Activated CD8-positive, alpha-beta memory T cell treated with anti-CD3 and anti-CD28 coated beads, Interleukin-2, amount 10 ng/mL, durations not matched to agents 7 days and 5 days (primary cell): ENCODE measurements at regions not wholly inside any gene's neighbourhood (a gene's known extent, or its start where the extent isn't known, plus 50 kb on each side); places are given as distances from the start of the nearest gene placed in this dataset.

Experiments
- ATAC-seq: fragments of 150-1000 bp; cut with Tn5 transposase; one replicate; pipeline ENCODE4 v1.10.0; 2021; ENCODE audit warnings: moderate library complexity
- CTCF ChIA-PET: fragments of 350-600 bp; sonication (Branson Sonifier 250); formaldehyde crosslinking; loops from one replicate; lab custom pipeline; 2021; ENCODE audit warnings: antibody characterized with exemption; lab: Charles Lee
- DNase-seq: peaks from one replicate; pipeline ENCODE4 v3.0.0-alpha.2; 2020
- H3K27ac Mint-ChIP-seq: one replicate; pipeline ENCODE4 v1.8.0; 2021; ENCODE audit warnings: mild to moderate bottlenecking, mixed read lengths
- H3K27me3 Mint-ChIP-seq: one replicate; pipeline ENCODE4 v1.8.0; 2021; ENCODE audit warnings: mixed read lengths
- H3K36me3 Mint-ChIP-seq: one replicate; pipeline ENCODE4 v1.8.0; 2021; ENCODE audit warnings: mild to moderate bottlenecking, mixed read lengths
- H3K4me1 Mint-ChIP-seq: one replicate; pipeline ENCODE4 v1.8.0; 2021; ENCODE audit warnings: mixed read lengths
- H3K4me3 Mint-ChIP-seq: one replicate; pipeline ENCODE4 v1.8.0; 2021; ENCODE audit warnings: mild to moderate bottlenecking, moderate library complexity, mixed read lengths
- H3K9me3 Mint-ChIP-seq: one replicate; pipeline ENCODE4 v1.8.0; 2022; ENCODE audit warnings: low read depth, mixed read lengths

DNA sequence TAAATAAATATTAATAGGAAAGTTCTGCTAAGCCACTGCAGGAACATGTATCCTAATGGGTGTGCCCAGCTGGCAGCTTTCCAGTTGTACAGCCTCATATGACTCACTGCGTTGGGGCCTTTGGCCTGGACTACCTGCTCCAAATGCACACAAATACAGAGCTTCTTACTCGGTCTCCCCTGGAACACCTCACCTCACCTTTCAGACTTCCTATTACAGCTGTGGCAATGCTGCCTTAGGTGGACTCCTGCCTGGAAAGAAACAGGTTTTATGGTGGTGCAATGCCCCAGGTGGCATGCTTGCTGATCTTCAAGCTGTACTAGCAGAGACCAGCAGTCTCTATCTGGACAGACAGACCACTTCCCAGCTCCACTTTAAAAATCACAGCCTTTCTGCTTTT lies 85.7 kb upstream of the EXOC1L start:
- H3K4me1 Mint-ChIP-seq = no peaks in the 10 kb centered on the region

DNA sequence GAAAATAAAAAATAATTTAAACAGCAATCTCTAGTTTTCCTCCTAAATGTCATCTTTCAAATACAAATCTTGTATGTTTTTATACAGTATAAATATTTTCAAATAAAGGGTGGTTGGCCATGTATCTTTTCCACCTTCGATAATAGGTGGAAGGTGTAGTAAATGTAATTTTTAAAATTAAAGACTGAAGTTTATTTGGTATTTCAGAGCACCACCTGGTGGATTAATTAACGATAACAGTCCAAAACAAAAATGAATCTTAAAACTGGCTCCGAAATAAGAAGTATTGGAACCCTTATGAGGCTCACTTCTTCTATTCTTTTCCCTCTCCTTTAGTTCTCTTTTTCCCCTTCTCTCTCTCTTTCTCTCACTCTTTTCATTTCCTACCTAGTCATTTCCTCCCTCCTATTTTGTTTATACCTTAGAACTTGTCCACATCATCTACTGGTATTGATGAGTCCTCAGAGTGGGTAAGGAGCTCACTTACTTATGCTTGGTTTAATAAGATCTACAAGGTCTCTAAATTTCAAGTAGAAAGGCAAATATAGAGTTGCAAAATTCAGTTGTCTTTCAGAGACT lies 82.9 kb upstream of the EXOC1L start:
- no peaks in the 10 kb centered on the region for H3K36me3 Mint-ChIP-seq
- DNase-seq = no peak
- H3K27me3 Mint-ChIP-seq = peaks cover 67% of the 10 kb centered on the region
- H3K9me3 Mint-ChIP-seq = no peaks in the 10 kb centered on the region
- H3K27ac Mint-ChIP-seq = no peak overlapping the region
- no peak overlapping the region for H3K4me3 Mint-ChIP-seq
- ATAC-seq = no peak
- CTCF ChIA-PET = interaction anchor here (1.1 kb wide), 1 partner anchor 765 kb away, joined by 4 read pairs; no protein-coding TSS in a partner anchor
- no peaks in the 10 kb centered on the region for H3K4me1 Mint-ChIP-seq

More for the DNA sequence above, 85.7 kb upstream of the EXOC1L start:
- no peak for ATAC-seq
- H3K27ac Mint-ChIP-seq = no peak overlapping the region
- peaks cover 57% of the 10 kb centered on the region for H3K27me3 Mint-ChIP-seq
- no peak for DNase-seq
- no peaks in the 10 kb centered on the region for H3K9me3 Mint-ChIP-seq
- CTCF ChIA-PET = no interaction called here
- H3K4me3 Mint-ChIP-seq = no peak overlapping the region
- no peaks in the 10 kb centered on the region for H3K36me3 Mint-ChIP-seq

DNA sequence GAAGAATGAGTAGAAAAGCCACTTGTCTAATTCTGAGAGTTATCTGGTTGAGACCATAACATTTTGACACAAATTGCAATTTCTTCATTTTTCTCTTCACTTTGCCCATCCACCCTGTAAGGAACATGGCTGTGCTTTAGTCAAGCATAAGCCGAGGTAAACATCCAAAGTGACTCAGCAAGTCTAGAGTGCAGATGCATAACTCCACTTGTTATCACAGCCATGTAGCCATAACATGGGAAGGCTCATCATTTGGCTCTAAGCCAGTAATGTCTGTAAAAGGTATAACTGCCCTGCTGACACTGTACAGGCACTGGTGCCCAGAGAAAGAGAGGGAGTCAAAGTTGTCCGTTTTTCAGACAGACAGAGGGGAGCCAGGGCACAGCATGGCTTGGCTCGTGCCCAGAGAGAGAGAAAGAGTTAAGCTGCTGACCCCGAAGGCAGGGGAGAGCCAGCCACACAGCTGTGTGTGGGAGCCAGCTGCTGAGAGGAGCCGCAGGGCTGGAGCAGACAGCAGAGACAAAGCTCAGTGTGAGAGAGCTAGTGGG lies 76.9 kb upstream of the EXOC1L start:
- H3K4me1 Mint-ChIP-seq = no peaks in the 10 kb centered on the region
- H3K27ac Mint-ChIP-seq = no peak overlapping the region
- H3K4me3 Mint-ChIP-seq = no peak overlapping the region
- H3K9me3 Mint-ChIP-seq = no peaks in the 10 kb centered on the region
- CTCF ChIA-PET = no interaction called here
- no peak for ATAC-seq
- peaks cover 38% of the 10 kb centered on the region for H3K27me3 Mint-ChIP-seq
- no peaks in the 10 kb centered on the region for H3K36me3 Mint-ChIP-seq
- no peak for DNase-seq

DNA sequence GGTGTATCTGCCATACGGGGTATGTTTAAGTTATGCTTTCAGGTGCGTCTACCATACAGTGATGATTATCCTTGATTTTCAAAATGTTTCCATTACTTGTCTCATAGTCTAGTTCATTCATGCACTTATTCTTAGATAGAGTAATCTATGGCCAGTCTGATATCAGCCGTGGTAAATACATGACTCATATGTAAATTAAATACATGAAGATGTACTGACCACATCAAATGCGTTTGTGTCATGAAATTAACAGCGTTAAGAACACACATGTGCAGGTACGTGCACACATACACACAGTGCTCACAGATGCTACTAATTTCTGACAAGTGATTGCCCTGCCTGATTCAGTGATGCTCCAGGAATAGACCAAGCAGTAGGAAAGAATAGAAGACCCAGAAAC lies 75.2 kb upstream of the EXOC1L start:
- CTCF ChIA-PET = no interaction called here
- no peaks in the 10 kb centered on the region for H3K36me3 Mint-ChIP-seq

DNA sequence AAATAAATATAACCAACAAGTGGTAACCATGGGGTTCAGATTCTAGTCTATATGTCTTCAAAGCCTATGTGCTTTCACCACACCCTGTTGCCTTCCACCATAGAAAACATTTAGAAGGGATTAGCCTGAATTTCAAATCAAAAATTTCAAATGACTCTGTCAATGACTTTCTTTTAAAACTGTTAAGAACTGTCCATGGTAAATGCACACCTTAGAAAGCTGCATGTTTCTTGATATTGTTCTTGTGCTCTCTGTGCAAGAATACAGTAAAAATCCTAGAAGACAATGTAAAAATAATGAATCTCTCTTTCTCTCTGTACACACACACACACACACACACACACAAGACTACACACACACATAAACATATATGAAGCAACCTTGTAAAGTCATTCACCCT lies 74.6 kb upstream of the EXOC1L start:
- CTCF ChIA-PET = no interaction called here
- H3K36me3 Mint-ChIP-seq = no peaks in the 10 kb centered on the region
- DNase-seq = no peak
- ATAC-seq = no peak
- no peaks in the 10 kb centered on the region for H3K9me3 Mint-ChIP-seq
- no peak overlapping the region for H3K27ac Mint-ChIP-seq
- H3K4me1 Mint-ChIP-seq = no peaks in the 10 kb centered on the region
- H3K27me3 Mint-ChIP-seq = peaks cover 18% of the 10 kb centered on the region
- H3K4me3 Mint-ChIP-seq = no peak overlapping the region

More for the DNA sequence above, 75.2 kb upstream of the EXOC1L start:
- no peak overlapping the region for H3K27ac Mint-ChIP-seq
- no peak overlapping the region for H3K4me3 Mint-ChIP-seq
- DNase-seq (no peak), ATAC-seq (no peak)
- peaks cover 22% of the 10 kb centered on the region for H3K27me3 Mint-ChIP-seq
- H3K9me3 Mint-ChIP-seq = no peaks in the 10 kb centered on the region
- H3K4me1 Mint-ChIP-seq = no peaks in the 10 kb centered on the region

DNA sequence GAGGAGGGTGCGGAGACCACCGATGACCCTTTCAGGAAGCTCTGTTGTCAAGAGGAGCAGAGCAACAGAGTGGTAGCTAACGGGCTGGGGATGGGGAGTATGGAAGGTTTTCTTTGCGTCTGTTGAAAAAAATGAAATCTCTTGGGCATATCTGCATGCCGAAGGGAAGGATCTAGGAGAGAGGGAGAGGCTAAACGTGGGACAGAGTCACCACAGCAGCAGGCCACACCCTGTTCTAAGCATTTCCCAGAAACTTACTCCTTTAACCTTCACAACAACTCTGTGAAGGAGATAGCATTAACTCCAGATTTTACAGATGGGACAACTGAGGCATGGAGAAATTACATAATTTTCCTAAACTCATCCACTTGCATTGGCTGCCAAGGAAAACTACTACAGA lies 71.8 kb upstream of the EXOC1L start:
- Mint-ChIP-seq H3K4me3 (no peak overlapping the region), H3K27ac (no peak overlapping the region), H3K9me3 (no peaks in the 10 kb centered on the region), H3K4me1 (no peaks in the 10 kb centered on the region), H3K36me3 (no peaks in the 10 kb centered on the region), H3K27me3 (peaks cover 6% of the 10 kb centered on the region)
- CTCF ChIA-PET = no interaction called here
- DNase-seq (no peak), ATAC-seq (no peak)

DNA sequence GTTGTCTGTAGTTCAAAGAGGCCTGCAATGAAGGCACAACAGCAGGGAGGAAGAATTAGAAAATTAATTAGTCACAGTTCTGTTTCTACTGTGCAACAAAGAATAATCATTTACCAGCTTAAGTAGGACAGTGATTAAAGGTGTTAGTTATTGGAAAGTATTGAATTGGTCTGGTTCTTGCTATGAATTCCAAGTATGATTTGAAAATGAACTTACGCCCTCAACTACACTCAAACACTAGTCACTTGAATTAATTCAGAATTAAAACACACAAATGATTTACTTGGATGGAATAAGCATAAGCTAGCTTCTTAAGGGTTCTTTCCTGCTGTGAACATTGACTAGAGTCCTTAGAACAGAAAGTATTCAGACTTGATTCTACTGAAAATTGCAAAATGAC lies 69.9 kb upstream of the EXOC1L start:
- H3K4me3 Mint-ChIP-seq = no peak overlapping the region

DNA sequence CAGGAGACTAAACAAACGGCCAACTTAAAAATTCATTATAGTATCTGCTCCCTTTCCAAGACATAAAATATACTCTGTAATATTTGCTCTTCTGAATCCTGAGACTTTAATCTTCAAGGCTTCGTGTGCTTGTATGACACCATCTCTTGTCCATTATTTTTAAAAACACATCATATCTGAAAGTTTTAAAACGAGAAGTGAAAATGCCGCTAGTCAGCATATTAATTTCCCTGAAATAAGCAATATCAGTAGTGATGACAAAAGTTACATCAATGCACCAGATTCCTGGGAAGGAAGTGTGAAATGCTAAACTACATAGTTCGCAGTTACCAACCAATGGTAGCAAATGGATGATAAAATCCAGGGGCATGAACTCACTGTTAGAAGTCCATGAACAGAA lies 66.8 kb upstream of the EXOC1L start:
- no peaks in the 10 kb centered on the region for H3K27me3 Mint-ChIP-seq
- no peak overlapping the region for H3K27ac Mint-ChIP-seq
- DNase-seq (no peak), ATAC-seq (no peak)
- H3K4me3 Mint-ChIP-seq = no peak overlapping the region
- no peaks in the 10 kb centered on the region for H3K36me3 Mint-ChIP-seq
- peaks cover 5% of the 10 kb centered on the region for H3K4me1 Mint-ChIP-seq
- CTCF ChIA-PET = no interaction called here
- no peaks in the 10 kb centered on the region for H3K9me3 Mint-ChIP-seq

More for the DNA sequence above, 69.9 kb upstream of the EXOC1L start:
- no peaks in the 10 kb centered on the region for H3K9me3 Mint-ChIP-seq
- DNase-seq (no peak), ATAC-seq (no peak)
- no peaks in the 10 kb centered on the region for H3K4me1 Mint-ChIP-seq
- H3K27ac Mint-ChIP-seq = no peak overlapping the region
- CTCF ChIA-PET = no interaction called here
- H3K36me3 Mint-ChIP-seq = no peaks in the 10 kb centered on the region
- H3K27me3 Mint-ChIP-seq = peaks cover 4% of the 10 kb centered on the region

DNA sequence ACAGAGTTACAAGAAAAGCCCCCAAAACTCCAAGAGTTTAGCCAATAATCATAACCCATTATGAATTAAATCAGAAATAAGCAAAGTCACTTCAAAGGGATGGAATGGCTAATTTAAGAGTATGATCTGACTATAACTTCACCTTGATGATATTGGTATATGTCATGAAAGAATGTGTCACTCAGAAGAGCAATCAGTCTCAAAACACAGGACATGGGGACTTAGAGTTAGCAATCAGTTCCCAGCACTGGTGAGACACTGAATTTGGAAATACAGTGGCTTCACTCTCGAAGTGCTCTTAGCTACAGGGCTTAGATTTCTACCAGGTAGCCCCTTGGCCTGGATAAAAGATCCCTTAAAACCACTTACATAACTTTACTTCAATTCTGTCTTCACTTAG lies 65.7 kb upstream of the EXOC1L start:
- H3K4me1 Mint-ChIP-seq = peaks cover 5% of the 10 kb centered on the region
- CTCF ChIA-PET = no interaction called here
- no peaks in the 10 kb centered on the region for H3K9me3 Mint-ChIP-seq
- no peaks in the 10 kb centered on the region for H3K36me3 Mint-ChIP-seq
- no peak for ATAC-seq
- no peak overlapping the region for H3K27ac Mint-ChIP-seq
- no peaks in the 10 kb centered on the region for H3K27me3 Mint-ChIP-seq
- DNase-seq = no peak
- no peak overlapping the region for H3K4me3 Mint-ChIP-seq

DNA sequence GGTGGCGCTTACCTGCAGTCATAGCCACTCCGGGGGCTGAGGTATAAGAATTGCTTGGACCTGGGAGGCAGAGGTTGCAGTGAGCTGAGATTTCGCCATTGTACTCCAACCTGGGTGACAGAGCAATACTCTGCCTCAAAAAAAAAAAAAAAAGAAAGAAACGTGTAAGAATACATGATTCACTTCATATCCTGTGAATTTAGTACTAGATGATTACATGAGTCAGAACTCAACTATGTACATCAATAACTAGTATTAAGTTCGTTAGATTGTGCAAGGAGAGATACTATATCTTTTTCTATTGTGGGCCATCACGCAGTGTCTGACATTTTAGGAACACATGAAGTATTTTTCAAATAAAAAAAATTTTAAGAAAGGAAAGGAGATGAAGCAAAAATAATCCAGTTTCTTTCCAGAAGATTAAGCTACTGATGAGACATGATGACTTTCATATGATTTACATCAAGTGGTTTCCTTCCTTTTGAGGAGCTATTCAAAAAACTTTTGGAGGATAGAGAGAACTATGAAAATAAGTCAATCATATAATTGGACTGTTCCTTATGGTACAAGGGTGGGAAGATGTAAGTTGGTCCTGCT lies 64.7 kb upstream of the EXOC1L start:
- Mint-ChIP-seq H3K36me3 (no peaks in the 10 kb centered on the region), H3K4me1 (peaks cover 5% of the 10 kb centered on the region), H3K4me3 (no peak overlapping the region), H3K27ac (no peak overlapping the region), H3K27me3 (no peaks in the 10 kb centered on the region), H3K9me3 (no peaks in the 10 kb centered on the region)
- no peak for ATAC-seq
- CTCF ChIA-PET = no interaction called here
- no peak for DNase-seq

DNA sequence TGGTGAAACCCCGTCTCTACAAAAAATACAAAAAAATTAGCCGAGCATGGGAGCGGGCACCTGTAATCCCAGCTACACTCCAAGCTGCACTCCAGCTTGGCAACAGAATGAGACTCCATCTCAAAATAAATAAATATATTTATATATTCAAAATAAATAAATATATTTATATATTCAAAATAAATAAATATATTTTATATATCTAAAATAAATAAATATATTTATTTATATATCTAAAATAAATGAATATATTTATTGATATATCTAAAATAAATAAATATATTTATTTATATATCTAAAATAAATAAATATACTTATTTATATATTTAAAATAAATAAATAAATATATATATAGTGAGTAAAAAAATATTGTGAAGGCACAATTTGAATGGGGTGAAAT lies 63.4 kb upstream of the EXOC1L start:
- Mint-ChIP-seq H3K27ac (no peak overlapping the region), H3K36me3 (no peaks in the 10 kb centered on the region), H3K9me3 (no peaks in the 10 kb centered on the region), H3K4me3 (no peak overlapping the region), H3K27me3 (no peaks in the 10 kb centered on the region), H3K4me1 (peaks cover 5% of the 10 kb centered on the region)
- CTCF ChIA-PET = no interaction called here
- DNase-seq (no peak), ATAC-seq (no peak)

DNA sequence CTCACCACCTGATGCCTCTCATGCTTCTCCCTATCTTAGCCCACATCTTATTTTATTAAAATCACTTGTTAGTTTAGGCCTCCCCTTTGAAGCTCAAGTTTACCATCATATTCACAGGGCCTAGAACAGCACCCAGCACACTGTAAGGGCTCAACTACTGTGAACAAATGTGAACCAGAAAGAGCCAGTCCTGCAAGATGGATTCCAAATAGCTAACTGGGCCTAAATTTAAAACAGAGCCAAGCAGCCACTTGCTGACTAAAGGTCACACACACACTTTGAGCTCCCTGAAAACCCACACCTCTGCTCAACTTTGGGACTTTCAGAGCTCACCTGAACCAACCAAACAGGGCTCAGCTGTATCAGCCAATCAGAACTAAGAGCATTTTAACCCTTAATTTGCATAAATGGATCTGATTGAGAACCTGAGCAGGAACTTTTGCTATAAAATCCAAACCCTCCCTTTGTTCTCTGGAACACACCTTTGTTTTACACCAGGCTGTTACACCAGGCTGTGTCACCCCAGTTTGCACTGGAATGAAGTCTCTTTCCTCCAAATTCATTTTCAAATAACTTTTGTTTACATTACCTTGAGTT lies 62.1 kb upstream of the EXOC1L start:
- no peaks in the 10 kb centered on the region for H3K9me3 Mint-ChIP-seq
- DNase-seq (no peak), ATAC-seq (no peak)
- peaks cover 5% of the 10 kb centered on the region for H3K4me1 Mint-ChIP-seq
- H3K4me3 Mint-ChIP-seq = no peak overlapping the region
- no peaks in the 10 kb centered on the region for H3K36me3 Mint-ChIP-seq
- H3K27ac Mint-ChIP-seq = no peak overlapping the region
- no peaks in the 10 kb centered on the region for H3K27me3 Mint-ChIP-seq
- CTCF ChIA-PET = no interaction called here

DNA sequence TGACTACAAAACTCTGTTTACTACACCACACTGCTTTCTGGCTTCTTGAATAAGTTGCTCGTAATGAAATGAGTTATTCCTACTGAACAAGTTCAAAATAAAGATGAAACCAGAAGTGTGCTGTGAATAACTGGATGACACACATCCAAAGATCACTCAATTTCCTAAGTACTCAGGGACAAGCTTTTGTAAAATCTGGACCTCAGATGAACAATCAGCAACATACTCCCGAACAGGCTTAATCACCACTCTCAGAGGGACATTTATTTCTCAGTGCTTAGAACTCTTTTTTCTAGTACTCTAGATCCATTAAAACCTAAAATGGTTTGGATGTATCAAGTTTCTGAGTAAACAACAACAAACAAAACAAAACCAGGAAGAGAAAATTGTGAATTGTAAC lies 61.5 kb upstream of the EXOC1L start:
- ATAC-seq (no peak), DNase-seq (no peak)
- CTCF ChIA-PET = no interaction called here
- H3K27me3 Mint-ChIP-seq = peaks cover 3% of the 10 kb centered on the region
- no peak overlapping the region for H3K4me3 Mint-ChIP-seq
- no peaks in the 10 kb centered on the region for H3K36me3 Mint-ChIP-seq
- H3K9me3 Mint-ChIP-seq = no peaks in the 10 kb centered on the region
- no peak overlapping the region for H3K27ac Mint-ChIP-seq
- H3K4me1 Mint-ChIP-seq = peaks cover 5% of the 10 kb centered on the region

DNA sequence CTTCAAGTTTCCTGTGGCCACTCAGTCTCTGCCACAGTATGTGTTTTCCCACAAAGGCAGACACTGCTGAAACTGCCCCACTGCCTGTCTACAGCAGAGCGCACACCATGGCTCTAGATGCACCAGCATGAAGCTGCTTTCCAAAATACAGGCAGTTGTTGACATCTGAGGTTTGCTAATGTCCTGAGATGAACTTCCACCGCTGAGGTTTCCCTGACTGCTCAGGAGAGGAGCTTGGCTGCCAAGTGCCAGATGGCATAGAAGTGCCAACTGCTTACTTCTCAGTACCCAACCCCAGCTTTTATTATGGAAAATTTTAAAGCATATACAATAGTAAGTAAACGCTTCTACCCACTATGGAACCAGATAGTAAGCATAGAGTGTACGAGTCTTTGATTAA lies 61.0 kb upstream of the EXOC1L start:
- DNase-seq (no peak), ATAC-seq (no peak)
- peaks cover 3% of the 10 kb centered on the region for H3K27me3 Mint-ChIP-seq
- H3K4me3 Mint-ChIP-seq = no peak overlapping the region
- H3K9me3 Mint-ChIP-seq = no peaks in the 10 kb centered on the region
- peaks cover 5% of the 10 kb centered on the region for H3K4me1 Mint-ChIP-seq
- H3K27ac Mint-ChIP-seq = no peak overlapping the region
- CTCF ChIA-PET = no interaction called here
- H3K36me3 Mint-ChIP-seq = no peaks in the 10 kb centered on the region
